ENCODE measurements at regions not wholly inside any gene's neighbourhood (a gene's known extent, or its start where the extent isn't known, plus 50 kb on each side); places are given as distances from the start of the nearest gene placed in this dataset.
A peak's percentile ranks its signal among the peaks of the same experiment; 100 is the strongest.

GRCh38 chr19:5392486-5392885, 51.9 kb upstream of the PTPRS start:
- ATAC-seq (ENCODE audit: poor library complexity) = no peak
- intact Hi-C loops (cut with DNase I) = no loop called here
- DNase-seq = no peak

GRCh38 chr19:5393088-5393487, 52.5 kb upstream of the PTPRS start:
- ATAC-seq (ENCODE audit: poor library complexity) = no peak
- no peak for DNase-seq
- intact Hi-C loops (cut with DNase I) = no loop called here

GRCh38 chr19:5394551-5395505, 54.2 kb upstream of the PTPRS start:
- DNase-seq (no peak), ATAC-seq (ENCODE audit: poor library complexity) (no peak)
- intact Hi-C loops (cut with DNase I) = no loop called here

- intact Hi-C loops (cut with DNase I) = no loop called here
- no peak for DNase-seq
- no peak for ATAC-seq (ENCODE audit: poor library complexity)
Measured at GRCh38 chr19:5395556-5395955, 54.9 kb upstream of the PTPRS start.

GRCh38 chr19:5396096-5396939, 55.7 kb upstream of the PTPRS start:
- intact Hi-C loops (cut with DNase I) = no loop called here
- ATAC-seq (ENCODE audit: poor library complexity) (no peak), DNase-seq (no peak)

- ATAC-seq (ENCODE audit: poor library complexity) (no peak), DNase-seq (no peak)
- intact Hi-C loops (cut with DNase I) = no loop called here
Measured at GRCh38 chr19:5396963-5397362, 56.4 kb upstream of the PTPRS start.

- DNase-seq = no peak
- intact Hi-C loops (cut with DNase I) = no loop called here
- ATAC-seq (ENCODE audit: poor library complexity) = no peak
Measured at GRCh38 chr19:5397804-5398692, 57.2 kb upstream of the ZNRF4 start.

GRCh38 chr19:5398693-5399057, 56.5 kb upstream of the ZNRF4 start:
- intact Hi-C loops (cut with DNase I) = no loop called here
- DNase-seq = no peak
- ATAC-seq (ENCODE audit: poor library complexity) = no peak

- peak; percentile 84 for ATAC-seq (ENCODE audit: poor library complexity)
Measured at GRCh38 chr19:5403968-5404640, 51.1 kb upstream of the ZNRF4 start.

More at GRCh38 chr19:5403968-5404640, 51.1 kb upstream of the ZNRF4 start:
- DNase-seq = peak; percentile 86
- intact Hi-C loops (cut with DNase I) = no loop called here

Data from Right ventricle myocardium superior (tissue), 1 donor.